ENCODE measurements at regions not wholly inside any gene's neighbourhood (a gene's known extent, or its start where the extent isn't known, plus 50 kb on each side); places are given as distances from the start of the nearest gene placed in this dataset.

- Histone ChIP-seq H3K4me2 (ENCODE audit: insufficient read depth, low read length) (no peak overlapping the region), H3K36me3 (ENCODE audit: control insufficient read depth, insufficient read depth, low read length) (no peaks in the 10 kb centered on the region), H2AFZ (ENCODE audit: low read depth, low read length) (no peak overlapping the region), H3K4me3 (no peak overlapping the region), H3K4me1 (replicated peaks in 1 of 2; ENCODE audit: control insufficient read depth in 2 of 2, insufficient read depth in 2 of 2, low read length in 2 of 2) (no peaks in the 10 kb centered on the region), H3K9me1 (ENCODE audit: control insufficient read depth, insufficient read depth, low read length) (no peaks in the 10 kb centered on the region), H3K9ac (ENCODE audit: insufficient read depth in 1 of 2, low read depth in 2 of 2, low read length in 2 of 2) (no peak overlapping the region), H3K27ac (ENCODE audit: extremely low read depth, low read depth, low read length) (no peak overlapping the region), H4K20me1 (replicated peaks; ENCODE audit: control insufficient read depth, insufficient read depth, low read length) (no peaks in the 10 kb centered on the region), H3K79me2 (ENCODE audit: control insufficient read depth, insufficient read depth, low read length) (no peaks in the 10 kb centered on the region), H3K9me3 (replicated peaks; ENCODE audit: control insufficient read depth, insufficient read depth, low read depth, low read length) (no peaks in the 10 kb centered on the region), H3K27me3 (ENCODE audit: control insufficient read depth in 2 of 2, insufficient read depth in 2 of 2, low read length in 2 of 2) (peaks cover 2 to 9% of the 10 kb centered on the region in 2 experiments; a peak in 1 of 5 replicates)
- CTCF ChIA-PET (ENCODE audit: low intra/inter-chr PET ratio): no interaction called here
- POLR2A ChIA-PET: interaction anchor here (0.7 kb wide), 1 partner anchor 320 kb away, joined by 3 read pairs; no protein-coding TSS in a partner anchor
- DNase-seq (ENCODE audit: extremely low read depth in 1 of 4, low spot score in 3 of 4) (no peak), FAIRE-seq (no peak), ATAC-seq (no peak)
- intact Hi-C loops (cut with micrococcal nuclease): no loop called here
- in situ Hi-C loops (cut with MboI): no loop called here
- no TSS peak for BruUV-seq (replicated peaks)
- WGBS (ENCODE audit: insufficient coverage, low coverage, missing lambda C conversion rate): 0% methylated on average over 4 of the region's 4 CpGs
- TF ChIP-seq KLF13 (tag; IDR thresholded peaks at IDR 0.05; ENCODE audit: borderline replicate concordance, low read depth): no peak
- TF ChIP-seq HMBOX1 (IDR thresholded peaks at IDR 0.05): no peak
- TF ChIP-seq HNRNPL (IDR thresholded peaks at IDR 0.05; ENCODE audit: low read depth, low read length): no peak
- no peak for TF ChIP-seq FOXP4 (CRISPR knock-in tag; IDR thresholded peaks at IDR 0.05; ENCODE audit: borderline replicate concordance)
- TF ChIP-seq LEF1 (IDR thresholded peaks at IDR 0.05): no peak
- TF ChIP-seq ZZZ3 (IDR thresholded peaks at IDR 0.05): no peak
- no peak for TF ChIP-seq SIX5 (IDR thresholded peaks at IDR 0.05; ENCODE audit: borderline replicate concordance in 1 of 2, insufficient read depth in 1 of 2, low read depth in 1 of 2, low read length in 2 of 2)
- no peak for TF ChIP-seq TCF7L2 (IDR thresholded peaks at IDR 0.05; ENCODE audit: low read depth, low read length)
- no peak for TF ChIP-seq ZNF766 (CRISPR knock-in tag; conservative IDR thresholded peaks at IDR 0.05)
These were observed 622.1 kb upstream of the ID2 start for GRCh38 chr2:8059794-8060193.

All from K562 (cell line).